ENCODE measurements at regions not wholly inside any gene's neighbourhood (a gene's known extent, or its start where the extent isn't known, plus 50 kb on each side); places are given as distances from the start of the nearest gene placed in this dataset.
"Not testable (repeated sequence)": the region's sequence is repeated elsewhere in the genome, so short reads cannot be mapped to it uniquely, and the experiment has no call there.

DNA sequence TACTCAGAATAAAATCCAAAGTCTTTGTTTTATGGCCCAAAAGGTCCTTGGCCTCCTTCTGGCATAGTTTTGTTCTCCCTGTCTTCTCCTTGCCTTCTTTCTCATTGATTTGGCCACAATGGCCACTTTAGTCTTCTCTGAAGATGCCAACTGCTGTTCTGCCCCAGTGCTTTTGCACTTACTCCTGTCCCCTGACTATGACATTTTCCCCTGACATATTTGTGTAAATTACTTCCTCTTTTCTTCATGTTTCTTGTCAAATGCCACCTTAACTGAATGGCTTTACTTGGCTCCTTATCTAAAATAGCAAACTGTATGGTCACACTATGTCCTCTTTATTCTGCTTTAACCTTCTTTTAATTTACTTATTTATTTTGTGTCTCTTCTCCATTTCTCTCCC is 484.7 kb upstream of the ARRDC3 start:
- FAIRE-seq: no peak

DNA sequence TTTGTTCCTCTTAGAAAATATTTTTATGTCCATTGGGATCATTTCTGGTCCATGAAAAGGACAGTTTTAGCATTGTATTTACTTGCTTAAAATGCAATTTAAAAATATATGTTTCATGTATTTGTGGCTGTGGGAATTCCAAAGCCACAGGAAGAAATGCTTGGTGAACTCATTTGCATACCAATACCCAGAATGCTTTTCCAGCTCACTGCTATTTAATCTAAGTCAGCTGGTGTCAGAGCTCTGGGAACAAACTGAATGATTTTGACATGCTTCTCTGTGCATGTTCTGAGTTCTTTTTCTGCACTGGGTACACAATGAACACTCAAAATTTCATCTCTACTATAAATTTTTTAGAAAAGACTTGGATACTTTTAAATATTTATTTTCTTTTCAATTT is 482.8 kb upstream of the ARRDC3 start:
- FAIRE-seq: no peak

- FAIRE-seq: no peak
Observed at GRCh38 chr5:91864962-91865361, 481.8 kb upstream of the ARRDC3 start.

GRCh38 chr5:91851670-91852069 is 468.6 kb upstream of the ARRDC3 start:
- FAIRE-seq: no peak

DNA sequence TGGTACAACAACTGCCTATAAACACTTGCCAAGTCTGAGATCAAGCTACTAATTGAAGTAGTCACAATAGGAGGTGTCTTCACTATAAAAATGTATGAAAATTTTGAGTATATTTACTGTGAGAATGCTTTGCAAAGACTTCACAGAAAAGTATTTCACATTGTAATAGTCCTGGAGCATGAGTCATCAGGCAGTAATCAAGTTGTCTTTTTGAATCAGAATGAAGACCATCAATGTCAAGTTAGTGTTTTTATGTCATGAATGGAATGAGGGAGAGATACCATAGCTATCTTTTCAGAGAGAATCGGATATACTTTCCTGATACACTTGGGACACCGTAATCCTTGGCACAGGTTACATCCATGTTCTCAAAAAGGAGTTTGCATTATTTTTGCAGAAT is 466.9 kb upstream of the ARRDC3 start:
- no peak for FAIRE-seq

DNA sequence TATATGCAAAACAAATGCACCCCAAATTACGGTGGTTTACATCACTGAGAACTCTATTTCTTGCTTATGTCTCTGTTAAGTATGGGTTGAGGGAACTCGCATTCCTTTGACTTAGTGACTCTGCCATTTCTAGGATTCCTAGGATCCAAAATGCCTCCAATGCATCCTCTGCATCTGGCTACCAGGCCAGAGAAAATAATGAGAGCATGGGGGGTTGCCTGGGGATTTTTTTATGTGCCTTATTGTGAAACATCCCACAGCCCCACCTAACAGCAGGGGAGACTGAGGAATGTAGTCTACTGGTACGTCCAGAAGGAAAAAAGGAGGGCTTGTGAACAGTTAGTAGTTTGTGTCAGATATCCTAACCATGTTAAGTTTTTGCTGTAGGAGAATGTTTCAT is 466.0 kb upstream of the ARRDC3 start:
- no peak for FAIRE-seq

- FAIRE-seq: no peak
Observed at GRCh38 chr5:91848453-91848852, 465.3 kb upstream of the ARRDC3 start.

DNA sequence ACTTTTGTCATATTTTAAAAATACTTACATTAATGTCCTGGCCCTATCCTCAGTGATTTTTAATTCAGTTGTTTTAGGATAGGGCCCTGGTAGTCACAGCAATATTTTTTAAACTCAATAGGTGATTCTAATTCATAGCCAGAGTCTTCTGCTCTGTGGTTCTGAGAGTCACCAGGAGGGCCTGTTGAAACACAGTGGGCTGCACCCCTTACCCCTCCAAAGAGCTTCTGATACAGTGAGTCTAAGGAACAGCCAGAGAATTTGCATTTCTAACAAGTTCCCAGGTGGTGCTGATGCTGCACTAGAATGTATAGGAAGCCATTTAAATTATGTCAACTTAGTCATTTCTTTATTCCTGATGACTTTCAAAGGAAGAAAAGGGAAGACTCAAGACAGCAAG is 458.3 kb upstream of the ARRDC3 start:
- FAIRE-seq: no peak

DNA sequence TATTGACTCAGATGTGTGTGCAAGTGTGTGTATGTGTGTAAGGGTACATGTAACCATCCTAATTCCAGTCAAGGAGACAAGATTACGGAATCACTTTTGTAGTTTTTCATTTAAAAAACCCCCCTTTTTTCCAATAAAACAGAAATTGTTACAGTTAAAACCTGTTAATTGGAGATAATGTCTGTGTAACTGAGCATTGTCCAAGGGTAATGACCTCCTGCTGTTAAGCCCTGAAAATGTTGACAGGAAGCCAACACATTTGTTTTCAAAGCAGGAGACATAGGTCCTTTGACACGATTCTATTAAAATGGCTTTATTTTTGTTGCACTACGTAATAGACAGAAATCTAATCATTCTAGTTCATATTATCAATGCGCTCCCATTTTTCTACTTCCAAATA is 457.3 kb upstream of the ARRDC3 start:
- FAIRE-seq: no peak

GRCh38 chr5:91839721-91840120 is 456.6 kb upstream of the ARRDC3 start:
- FAIRE-seq: no peak

GRCh38 chr5:91839233-91839632 is 456.1 kb upstream of the ARRDC3 start:
- no peak for FAIRE-seq

- FAIRE-seq: no peak
Observed at GRCh38 chr5:91830361-91830953, 447.3 kb upstream of the ARRDC3 start.

DNA sequence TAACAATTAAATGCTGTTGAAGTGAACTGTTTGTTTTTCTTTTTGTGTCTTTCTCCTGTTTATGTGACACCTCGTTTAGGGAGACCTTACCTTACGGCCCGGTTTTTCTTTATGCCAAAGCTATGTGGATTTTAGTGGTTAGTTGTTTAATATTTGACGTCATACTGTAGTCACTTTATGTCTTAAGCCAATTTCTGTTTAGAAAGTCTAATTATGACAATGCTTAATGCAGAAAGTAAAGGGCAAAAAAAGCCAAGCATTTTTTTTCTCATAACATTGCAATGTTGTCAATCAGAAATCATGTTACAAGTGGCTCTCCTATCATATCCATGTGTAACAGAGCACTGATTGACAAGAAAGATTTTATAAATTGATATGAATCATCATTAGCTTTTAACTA is 442.5 kb upstream of the ARRDC3 start:
- no peak for FAIRE-seq

DNA sequence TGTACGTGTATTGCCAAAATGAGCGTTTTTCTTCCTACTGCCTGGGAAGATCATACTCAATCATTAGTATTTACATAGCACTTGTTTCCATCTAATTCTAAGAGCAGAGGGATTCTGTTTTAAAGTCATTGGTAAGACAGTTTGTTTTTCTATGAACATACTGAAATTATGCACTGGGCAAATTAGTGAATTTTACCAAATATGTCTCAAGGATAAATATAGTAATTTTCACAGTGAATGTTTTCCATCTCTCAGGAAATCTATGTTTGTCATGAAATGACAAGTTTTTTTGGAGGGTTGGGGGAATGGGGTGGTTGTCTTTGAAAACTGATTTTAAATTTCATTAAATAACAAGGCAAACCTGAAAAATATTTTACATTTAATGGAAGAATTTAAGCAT is 441.3 kb upstream of the ARRDC3 start:
- no peak for FAIRE-seq

DNA sequence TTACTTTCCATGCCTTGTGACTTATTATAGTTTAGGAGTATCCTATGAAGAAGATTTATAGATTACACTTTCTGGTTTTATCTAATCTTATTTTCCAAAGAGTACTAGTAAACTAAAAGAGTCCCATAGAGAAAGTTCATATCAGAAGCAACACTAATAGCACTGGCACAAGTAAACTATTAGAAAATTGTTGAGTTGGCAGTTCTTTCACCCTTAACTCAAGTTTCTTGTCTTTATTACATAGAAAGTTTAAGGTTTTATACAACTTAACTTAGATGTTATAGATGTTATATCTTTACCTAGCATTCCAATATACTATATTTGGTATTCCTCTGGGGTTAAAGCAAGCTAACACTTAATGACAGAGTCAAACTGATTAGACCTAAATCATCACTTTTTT is 437.8 kb upstream of the ARRDC3 start:
- FAIRE-seq: no peak

GRCh38 chr5:91816681-91817080 is 433.6 kb upstream of the ARRDC3 start:
- FAIRE-seq: no peak

- no peak for FAIRE-seq
Observed at GRCh38 chr5:91797576-91797975, 414.5 kb upstream of the ARRDC3 start.

- no peak for FAIRE-seq
Observed at GRCh38 chr5:91794856-91795548, 411.9 kb upstream of the ARRDC3 start.

DNA sequence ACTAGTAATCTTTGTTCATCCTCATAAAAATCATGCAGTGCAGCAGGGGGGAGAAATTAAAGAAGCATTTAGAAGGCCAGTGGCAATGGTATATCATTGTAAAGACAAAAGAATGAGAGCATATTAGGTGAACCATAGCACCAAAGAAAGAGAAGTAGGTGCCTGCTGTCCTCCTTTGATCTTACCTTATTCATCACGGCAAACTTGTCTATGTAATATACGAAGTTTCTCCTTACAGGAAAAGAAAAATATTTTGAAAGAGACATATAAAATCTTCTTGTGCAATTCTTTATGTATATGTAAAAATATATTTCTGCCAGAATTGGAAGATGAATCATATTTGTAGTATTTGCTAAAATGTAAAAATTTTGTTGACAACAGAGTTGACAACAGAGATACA is 411.3 kb upstream of the ARRDC3 start:
- FAIRE-seq: no peak

DNA sequence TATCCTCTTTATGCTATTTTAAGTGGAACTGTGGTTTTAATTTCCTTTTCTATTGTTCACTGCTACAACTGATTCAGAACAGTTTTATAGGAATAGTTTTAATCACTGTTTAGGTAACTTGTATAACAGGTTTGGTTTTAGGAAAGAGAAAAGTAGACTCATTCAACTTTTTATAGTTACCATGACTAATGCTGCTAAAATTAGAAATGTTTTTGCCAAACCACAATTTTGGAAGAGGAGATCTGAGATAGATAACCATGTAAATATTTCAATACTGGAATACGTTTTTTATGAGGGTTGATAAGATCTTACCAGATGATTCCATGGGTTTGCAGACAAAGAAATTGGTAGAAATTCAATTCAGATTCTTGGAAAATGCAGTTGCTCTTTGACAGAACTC is 404.6 kb upstream of the ARRDC3 start:
- FAIRE-seq: no peak

- FAIRE-seq: no peak
Observed at GRCh38 chr5:91777671-91778070, 394.6 kb upstream of the ARRDC3 start.

GRCh38 chr5:91776249-91776648 is 393.1 kb upstream of the ARRDC3 start:
- no peak for FAIRE-seq

- FAIRE-seq: no peak
Observed at GRCh38 chr5:91770400-91770799, 387.3 kb upstream of the ARRDC3 start.

DNA sequence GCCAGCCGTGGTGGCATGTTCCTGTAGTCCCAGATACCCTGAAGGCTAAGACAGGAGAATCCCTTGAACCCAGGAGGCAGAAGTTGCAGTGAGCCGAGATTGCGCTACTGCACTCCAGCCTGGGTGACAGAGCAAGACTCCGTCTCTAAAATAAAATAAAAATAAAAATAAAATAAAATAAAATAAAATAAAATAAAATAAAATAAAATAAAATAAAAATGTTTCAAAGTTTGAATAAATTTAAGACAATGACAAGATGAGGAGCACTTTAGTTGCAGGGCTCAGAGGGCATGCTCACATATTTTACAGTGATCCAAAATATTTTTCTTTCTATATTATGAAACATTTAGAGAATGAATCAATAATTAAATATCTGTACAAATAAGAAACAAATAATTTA is 374.3 kb upstream of the ARRDC3 start:
- not testable (repeated sequence) for FAIRE-seq

DNA sequence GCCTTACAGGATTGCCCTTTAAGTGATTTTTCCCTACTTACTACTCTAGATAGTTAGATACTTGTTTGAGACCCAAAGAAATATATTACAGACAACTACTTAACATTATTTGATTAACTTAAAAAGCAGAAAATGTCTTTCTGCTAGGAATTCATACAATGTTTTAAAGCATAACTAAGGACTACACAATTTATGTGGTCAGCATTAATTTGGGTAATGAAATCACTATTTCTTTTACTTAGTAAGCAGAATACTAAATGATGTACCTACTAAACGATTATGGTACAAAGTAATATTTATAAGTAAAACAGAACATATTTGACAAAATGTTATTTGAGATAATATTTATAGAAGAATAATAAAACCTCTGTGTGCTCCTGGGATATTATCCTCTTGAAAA is 371.9 kb upstream of the ARRDC3 start:
- FAIRE-seq: no peak
